SK-N-MC (cell line): ENCODE measurements at regions not wholly inside any gene's neighbourhood (a gene's known extent, or its start where the extent isn't known, plus 50 kb on each side); places are given as distances from the start of the nearest gene placed in this dataset.

Experiments
- EZH2 ChIP-seq: fragments of 200-600 bp; sonication (generic); IDR thresholded peaks from one replicate; pipeline ENCODE4 v1.6.1; 2017; ENCODE audit warnings: antibody characterized with exemption
- POLR2AphosphoS5 ChIP-seq: IDR thresholded peaks from 2 replicates; pipeline ENCODE4 v1.6.1; 2012; ENCODE audit warnings: mild to moderate bottlenecking, low read depth, low read length, borderline replicate concordance

GRCh38 chr2:2906091-2906490, 471.5 kb downstream of the EIPR1 start:
- no peak for TF ChIP-seq POLR2AphosphoS5
- no peak for TF ChIP-seq EZH2
